GM20000 (cell line): ENCODE measurements at regions not wholly inside any gene's neighbourhood (a gene's known extent, or its start where the extent isn't known, plus 50 kb on each side); places are given as distances from the start of the nearest gene placed in this dataset.
A peak's percentile ranks its signal among the peaks of the same experiment; 100 is the strongest.

ENCODE experiments used
- DNase-seq: peaks from one replicate; pipeline ENCODE4 v3.0.0; 2012; ENCODE audit warnings: low spot score
- CTCF ChIP-seq: IDR thresholded peaks from 2 replicates; pipeline ENCODE4 v1.5.1; 2012; ENCODE audit warnings: mild to moderate bottlenecking, control low read depth; ENCODE audit errors: extremely low read depth, missing control alignments

- DNase-seq = no peak
- no peak for TF ChIP-seq CTCF
Observed at GRCh38 chr7:33754933-33755928, 150.1 kb upstream of the BMPER start.

DNA sequence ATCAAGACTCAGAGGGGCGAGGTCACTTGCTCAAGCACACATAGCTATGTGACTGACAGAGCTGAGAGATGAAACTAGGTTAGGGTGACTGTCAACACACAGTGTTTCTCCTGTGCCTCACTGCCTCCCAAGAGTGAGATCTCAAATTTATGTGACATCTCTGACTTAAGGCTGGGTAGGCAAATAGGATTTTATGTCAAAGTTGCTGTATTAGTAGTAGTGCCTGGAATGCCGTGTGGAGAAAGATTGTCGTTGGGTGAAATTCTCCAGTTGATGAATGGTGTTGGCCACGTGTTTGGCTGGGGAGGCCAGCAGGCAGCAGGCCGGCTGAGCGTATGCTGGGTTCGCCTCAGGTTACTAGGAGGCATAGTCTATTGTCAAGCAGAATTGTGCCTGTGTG lies 148.3 kb upstream of the BMPER start:
- no peak for TF ChIP-seq CTCF
- DNase-seq = no peak

- peak; percentile 29 for TF ChIP-seq CTCF
Observed at GRCh38 chr7:33757563-33758165, 147.7 kb upstream of the BMPER start.

DNA sequence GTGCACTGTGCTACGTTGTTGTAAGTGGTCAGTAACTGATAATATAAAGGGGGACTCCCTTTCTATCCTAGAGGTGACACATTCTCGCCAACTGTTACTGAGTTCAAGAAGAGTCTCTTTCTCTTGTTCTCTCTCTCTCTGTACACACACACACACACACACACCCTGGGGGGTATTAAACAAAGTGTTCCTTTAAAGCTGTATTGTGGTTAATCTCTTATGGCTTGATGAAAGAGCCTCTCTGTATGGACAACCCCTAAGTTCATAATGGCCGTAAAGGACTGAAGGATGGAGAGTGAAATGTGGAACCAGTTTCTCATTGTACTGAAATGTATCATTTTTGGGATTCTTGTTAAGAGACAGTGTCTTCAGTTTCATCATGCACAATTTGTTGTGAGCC lies 145.2 kb upstream of the BMPER start:
- TF ChIP-seq CTCF = no peak
- no peak for DNase-seq

More at GRCh38 chr7:33757563-33758165, 147.7 kb upstream of the BMPER start:
- DNase-seq = no peak

DNA sequence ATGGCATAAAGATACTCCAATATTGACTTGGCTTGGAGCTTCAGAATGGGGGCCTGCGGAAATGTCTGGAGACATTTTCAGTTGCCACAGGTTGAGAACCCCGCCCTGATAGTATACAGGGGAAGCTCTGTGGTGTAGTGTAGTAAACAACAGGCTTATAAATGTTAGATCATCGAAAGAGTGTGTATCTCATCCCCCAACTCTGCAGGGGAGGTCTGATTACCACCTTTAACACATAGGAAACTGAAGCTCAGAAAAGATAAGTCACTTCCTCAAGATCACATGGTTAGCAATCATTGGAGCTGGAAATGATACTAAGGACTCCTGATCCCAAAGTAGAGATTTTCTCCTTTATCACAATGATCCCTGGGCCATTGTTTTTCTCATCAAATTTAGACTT lies 144.5 kb upstream of the BMPER start:
- DNase-seq = no peak
- TF ChIP-seq CTCF = no peak

DNA sequence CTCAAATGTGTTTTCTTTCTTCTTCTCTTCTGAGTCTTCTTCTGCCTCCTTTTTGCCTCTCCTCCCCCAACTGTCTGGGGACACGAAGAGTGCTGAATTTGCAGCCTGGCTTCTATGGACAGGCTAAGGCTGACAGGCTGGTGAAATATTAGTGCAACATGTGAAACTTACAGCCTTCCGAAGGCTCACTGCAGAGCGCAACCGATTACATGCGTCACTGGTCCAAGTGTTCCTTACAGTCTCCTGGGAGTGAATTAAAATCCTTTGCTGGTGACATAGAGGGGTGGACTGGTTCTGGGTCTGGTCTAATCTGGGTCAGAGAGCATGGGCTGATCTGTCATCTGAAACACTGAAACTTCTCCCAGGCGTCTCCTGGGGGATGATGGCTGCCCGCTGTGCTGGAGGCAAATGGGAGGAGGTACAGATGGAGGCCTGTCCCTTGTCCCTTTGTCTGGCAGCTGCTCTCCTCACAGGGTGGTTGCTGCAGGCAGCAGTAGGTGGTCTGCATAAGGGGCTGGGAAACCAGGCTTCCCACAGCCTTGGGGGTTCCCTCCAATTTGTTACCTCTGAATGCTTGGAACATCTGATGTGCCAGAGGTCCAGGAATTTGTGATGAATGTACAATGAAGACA lies 143.8 kb upstream of the BMPER start:
- no peak for TF ChIP-seq CTCF
- no peak for DNase-seq

- DNase-seq = no peak
- no peak for TF ChIP-seq CTCF
Observed at GRCh38 chr7:33762151-33762910, 143.0 kb upstream of the BMPER start.
